Activated effector memory CD4-positive, alpha-beta T cell treated with anti-CD3 and anti-CD28 coated beads, Interleukin-2, amount 50 U/mL, for 16 hours (primary cell): ENCODE measurements at regions not wholly inside any gene's neighbourhood (a gene's known extent, or its start where the extent isn't known, plus 50 kb on each side); places are given as distances from the start of the nearest gene placed in this dataset.
A peak's percentile ranks its signal among the peaks of the same experiment; 100 is the strongest.

Source experiments
- DNase-seq: peaks from one replicate; pipeline ENCODE4 v3.0.0-alpha.2; 2020

GRCh38 chr7:35581605-35582210 lies 113.2 kb downstream of the HERPUD2 start:
- no peak for DNase-seq

DNA sequence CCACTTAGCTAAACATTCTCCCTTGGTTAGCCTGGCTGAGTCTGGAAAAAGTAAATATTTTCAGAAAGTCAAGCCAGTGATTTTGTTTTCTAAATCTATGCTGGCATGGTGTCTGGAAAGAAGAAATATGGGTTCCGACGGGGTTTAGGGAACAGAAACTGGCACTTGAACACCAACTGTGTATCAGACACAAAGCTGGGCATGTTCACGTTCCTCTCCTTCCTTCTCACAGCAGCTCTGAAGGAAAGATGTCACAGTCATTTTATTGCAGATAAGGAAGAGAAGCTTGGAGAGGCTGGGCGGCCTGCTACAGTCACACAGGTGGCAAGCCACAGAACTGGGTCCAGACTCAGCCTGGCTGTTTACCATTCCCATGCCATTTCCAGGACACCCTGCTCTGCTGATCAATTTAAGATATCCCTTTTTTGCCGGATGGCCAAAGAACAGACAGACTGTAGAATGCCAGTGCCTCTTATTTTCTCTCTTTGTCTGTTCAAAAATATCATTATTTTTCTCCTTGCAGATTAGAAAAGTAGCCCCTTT lies 118.8 kb downstream of the HERPUD2 start:
- DNase-seq: no peak

- no peak for DNase-seq
These were observed 123.2 kb downstream of the HERPUD2 start for GRCh38 chr7:35571611-35572240.

DNA sequence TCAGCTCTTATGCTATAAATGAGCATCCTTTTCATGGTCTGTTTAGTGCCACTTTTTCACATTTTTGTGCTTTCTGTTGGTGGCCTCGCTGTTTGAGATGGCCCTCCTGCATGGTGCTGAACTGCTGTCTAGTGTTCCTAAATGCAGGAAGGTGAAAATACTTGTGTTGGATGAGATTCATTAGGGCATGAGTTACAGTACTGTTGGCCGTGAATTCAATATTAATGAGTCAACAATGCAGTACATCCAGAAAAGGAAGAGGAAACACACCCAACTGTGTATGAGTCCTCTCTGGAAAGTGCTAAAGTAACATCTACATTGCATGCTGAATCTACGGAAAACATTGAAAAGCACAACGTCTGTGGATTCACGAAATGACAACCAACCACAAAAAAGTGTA lies 124.0 kb downstream of the HERPUD2 start:
- no peak for DNase-seq

DNA sequence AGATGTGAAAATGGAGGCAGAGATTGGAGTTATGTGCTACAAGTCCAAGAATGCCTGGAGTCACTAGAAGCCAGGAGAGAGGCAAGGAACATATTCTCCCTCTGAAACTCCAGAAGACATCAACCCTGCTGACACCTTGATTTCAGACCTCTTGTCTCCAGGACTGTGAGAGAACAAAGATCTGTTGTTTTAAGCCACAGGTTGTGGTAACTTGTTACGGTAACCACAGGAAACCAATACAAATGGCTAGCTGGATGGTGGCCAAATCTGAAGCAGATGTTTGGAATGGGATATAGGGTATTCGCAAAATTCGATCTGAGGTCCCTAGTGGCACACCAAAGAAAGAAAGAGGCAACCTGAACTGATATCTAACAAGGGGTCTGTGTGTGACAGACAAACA lies 129.0 kb downstream of the HERPUD2 start:
- DNase-seq: no peak

DNA sequence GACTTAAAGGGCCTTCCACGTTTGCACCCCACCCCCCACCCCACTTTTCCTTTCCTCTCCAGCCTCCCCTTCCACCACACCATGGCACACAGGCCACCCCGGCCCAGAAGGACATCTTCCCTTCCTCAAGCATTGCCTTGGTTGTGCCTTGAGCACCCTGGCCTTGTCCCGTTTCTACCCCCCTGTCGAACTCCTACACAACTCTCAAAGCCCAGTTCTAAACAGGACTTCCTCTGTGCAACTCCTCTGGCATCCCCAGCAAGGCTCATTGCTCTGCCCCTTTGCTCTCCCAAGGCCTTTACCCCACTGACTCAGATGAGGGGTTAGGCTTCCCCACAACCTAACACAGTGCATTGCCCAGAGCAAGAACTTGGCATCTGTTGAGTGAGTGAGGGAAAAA lies 136.1 kb downstream of the HERPUD2 start:
- DNase-seq: no peak

- DNase-seq: no peak
These were observed 138.1 kb downstream of the HERPUD2 start for GRCh38 chr7:35556515-35557471.

GRCh38 chr7:35555934-35556333 lies 139.0 kb downstream of the HERPUD2 start:
- DNase-seq: no peak

DNA sequence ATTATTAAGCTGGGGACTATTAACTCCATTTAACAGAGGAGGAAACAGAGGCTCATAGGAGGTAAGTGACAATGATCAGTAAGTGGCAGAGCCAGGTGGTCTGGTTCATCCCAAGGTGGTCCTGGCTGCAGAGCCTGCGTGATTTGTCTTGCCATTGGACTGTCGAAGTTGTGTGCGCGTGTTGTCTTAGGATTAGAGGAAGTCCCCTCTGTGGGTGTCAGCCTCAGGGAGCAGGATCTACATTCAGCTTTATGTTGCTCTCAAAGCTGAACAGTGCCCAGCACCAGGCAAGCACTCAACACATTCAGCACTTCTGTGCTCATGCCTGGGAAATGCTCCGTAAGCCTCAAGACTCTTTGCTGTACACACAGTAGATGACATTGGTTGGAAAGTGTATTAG lies 139.5 kb downstream of the HERPUD2 start:
- no peak for DNase-seq

DNA sequence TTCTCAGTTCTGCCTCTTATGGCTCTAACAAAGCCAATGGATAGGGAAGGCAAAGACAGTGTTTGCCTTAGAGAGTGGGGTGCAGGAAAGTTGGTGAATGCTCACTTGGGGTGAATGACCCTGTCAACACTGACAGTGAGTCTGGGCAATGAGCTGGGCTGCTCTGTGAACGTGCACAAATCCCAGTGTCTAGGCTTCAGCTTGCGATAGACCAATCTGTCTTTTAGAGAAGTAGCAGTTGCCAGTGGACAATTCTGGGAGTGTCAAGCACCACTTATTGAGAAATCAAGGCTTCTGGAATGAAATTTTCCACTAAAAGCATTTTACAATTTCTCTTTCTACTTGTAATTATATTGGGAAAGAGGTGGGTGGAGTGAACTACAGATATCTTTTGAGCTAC lies 141.4 kb downstream of the HERPUD2 start:
- DNase-seq: no peak

- DNase-seq: no peak
These were observed 142.2 kb downstream of the HERPUD2 start for GRCh38 chr7:35552691-35553090.

DNA sequence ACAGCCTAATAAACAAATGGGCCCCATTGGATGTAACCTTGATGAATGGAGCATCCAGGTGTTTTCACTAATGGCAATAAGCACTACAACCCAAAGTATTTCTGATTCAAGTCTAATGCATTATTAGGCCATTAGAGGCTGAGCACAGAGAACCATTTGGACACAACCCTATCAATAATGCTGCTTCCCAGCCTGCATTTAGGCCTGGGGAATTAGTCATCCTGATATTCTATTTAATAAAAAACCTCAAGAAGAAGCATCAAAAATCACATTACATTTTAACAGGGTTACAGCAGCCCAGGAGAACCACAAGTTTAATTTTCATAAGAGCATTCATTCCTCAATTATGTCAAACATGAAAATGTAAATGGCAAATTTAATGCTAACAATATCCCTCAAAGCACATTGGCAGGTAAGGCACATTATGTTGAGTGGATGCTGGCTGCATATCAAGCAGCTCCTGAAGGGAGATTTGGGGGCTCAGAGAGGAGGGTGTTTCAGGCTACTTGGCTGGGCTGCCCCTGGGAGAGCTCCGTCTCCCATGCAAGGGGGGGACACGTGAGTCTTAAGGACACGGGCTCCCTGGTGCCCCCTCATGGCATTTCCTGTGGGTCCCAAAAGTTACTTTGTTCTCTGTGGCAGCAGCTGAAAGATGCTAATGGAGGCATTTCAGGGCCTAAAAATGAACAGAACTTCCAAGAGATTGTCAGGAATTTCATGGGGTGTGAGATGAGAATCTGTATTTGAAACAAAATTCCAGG lies 143.4 kb downstream of the HERPUD2 start:
- no peak for DNase-seq

DNA sequence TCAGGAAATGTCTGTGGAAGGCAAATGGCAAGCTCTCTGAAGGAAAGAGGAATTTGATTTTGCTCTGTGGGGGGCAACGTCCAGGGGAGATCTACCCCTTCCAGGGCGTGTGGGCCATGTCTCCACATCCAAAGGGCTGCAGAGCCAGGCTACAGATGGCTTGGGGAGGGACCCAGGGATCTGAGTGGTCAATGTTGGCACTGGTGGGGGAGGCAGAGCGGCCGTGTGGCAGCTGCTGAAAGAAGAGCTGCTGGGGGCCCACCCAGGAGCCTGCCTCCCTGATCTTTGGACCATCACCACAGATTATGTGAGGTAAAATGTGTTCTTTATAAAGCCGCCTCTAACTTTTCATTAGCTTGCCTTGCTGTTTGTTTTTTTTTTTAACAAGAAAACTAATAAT lies 144.1 kb downstream of the HERPUD2 start:
- DNase-seq: no peak

DNA sequence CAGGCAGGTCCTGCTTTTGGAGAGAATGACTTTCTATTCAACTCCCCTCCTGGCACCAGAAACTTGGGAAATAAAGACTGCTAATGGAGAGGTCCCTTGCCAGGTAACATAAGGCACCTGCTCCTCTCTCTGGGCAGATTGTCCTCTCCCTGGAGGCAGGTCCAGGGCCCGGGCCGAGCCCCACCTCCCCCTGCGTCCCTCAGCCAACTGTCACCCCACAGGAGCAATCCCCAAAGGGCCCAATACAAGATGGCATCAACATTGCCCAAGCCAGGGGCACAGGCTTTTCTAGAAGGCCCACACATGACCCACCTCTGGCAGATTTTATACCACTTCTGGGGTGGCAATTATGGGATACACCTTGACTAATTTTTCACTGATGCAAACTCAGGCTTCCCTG lies 145.2 kb downstream of the HERPUD2 start:
- DNase-seq: no peak

GRCh38 chr7:35548291-35548690 lies 146.6 kb downstream of the HERPUD2 start:
- DNase-seq: no peak

DNA sequence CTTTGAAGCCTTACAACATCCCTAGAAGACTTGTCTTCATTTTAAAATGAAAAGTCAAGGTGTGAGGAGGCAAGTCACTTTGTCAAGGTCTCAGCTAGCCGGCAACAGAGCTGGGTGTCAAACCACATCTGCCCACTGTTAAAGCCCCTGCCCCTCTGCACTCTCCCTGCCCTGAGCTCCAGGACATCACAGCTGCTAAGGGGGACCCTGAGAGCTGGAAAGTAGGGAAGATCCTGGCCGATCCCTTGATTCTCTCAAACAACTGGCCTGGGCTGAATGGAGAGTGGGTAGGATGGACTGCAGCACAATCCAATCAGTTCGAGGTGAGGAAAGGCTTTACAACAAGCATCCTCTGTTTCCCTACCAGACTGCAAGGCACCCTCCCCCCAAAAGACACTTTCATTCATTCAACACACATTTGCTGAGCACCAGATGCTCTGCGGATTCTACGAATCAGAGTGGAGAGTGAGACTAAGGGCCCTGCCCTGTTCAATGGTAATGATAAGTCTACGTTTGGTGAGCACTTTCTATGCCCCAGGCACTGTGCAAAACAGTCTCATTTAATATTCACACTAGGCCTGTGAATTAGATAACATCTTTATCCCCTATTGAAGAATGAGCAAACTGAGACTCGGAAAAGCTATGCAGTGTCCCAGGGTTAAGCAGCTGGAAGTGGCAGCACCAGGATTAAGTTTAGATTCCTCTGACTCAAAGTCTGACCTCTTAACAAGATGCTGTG lies 148.1 kb downstream of the HERPUD2 start:
- DNase-seq: no peak

- no peak for DNase-seq
These were observed 149.1 kb downstream of the HERPUD2 start for GRCh38 chr7:35545831-35546230.

DNA sequence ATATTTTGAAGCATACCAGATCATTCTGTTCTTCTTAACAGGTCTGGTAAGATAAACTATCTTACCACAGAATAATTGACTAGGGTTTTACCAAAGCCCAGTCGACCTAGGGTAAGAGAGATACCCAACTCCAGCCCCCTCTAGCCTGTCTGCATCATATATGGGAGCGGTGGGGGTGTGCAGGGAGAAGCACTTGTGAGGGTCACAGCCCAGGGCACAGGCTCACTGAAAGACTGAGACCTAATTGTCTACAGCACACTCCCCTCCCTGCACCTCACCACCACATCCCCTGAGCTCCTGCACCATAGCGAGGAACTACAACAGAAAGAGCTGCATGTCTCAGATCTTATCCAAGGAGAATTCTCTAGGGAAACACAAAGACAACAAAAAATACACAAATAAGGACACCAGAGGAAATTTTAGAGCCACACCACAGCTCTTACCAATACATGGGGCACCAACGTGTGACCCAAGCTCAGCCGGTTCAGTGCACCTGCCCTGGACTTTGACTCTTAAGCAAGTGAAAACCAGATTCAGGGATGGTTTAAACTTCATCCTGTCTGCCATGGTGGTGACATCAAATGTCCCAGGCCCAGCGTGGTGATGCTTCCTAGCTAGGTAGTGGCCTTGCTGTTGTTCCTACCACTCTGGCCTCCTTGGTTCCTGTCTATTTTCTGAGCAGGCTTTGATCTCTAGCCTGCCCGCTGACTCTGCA lies 150.8 kb downstream of the HERPUD2 start:
- DNase-seq: no peak

- peak; percentile 92 for DNase-seq
These were observed 157.6 kb downstream of the HERPUD2 start for GRCh38 chr7:35537067-35538023.

- DNase-seq: no peak
These were observed 158.5 kb downstream of the HERPUD2 start for GRCh38 chr7:35536396-35536826.
